Endothelial cell of umbilical vein (primary cell): ENCODE measurements at regions not wholly inside any gene's neighbourhood (a gene's known extent, or its start where the extent isn't known, plus 50 kb on each side); places are given as distances from the start of the nearest gene placed in this dataset.
"Not testable (repeated sequence)": the region's sequence is repeated elsewhere in the genome, so short reads cannot be mapped to it uniquely, and the experiment has no call there.

Source experiments
- BruUV-seq: library from RNA; stranded (reverse); fragments of 400-500 nt; replicated peaks from 2 replicates; lab custom pipeline; 2021; lab: Mats Ljungman, UMichigan
- CTCF ChIA-PET: fragments of 300-600, 350-600 bp; sonication (Branson Sonifier 250); formaldehyde crosslinking; loops from one replicate; lab custom pipeline; 2021; ENCODE audit warnings: antibody characterized with exemption, inconsistent platforms; lab: Charles Lee
- POLR2A ChIA-PET: fragments of 300-600, 350-600 bp; sonication (Branson Sonifier 250); formaldehyde crosslinking; loops from one replicate; lab custom pipeline; 2021; ENCODE audit warnings: antibody characterized with exemption, inconsistent platforms; lab: Charles Lee
- DNase-seq: peaks from one replicate; pipeline ENCODE4 v3.0.0-alpha.2; 2011; ENCODE audit warnings: low read depth, low spot score
- FAIRE-seq: peaks from 2 replicates; lab custom pipeline; 2011; peaks lifted over from hg19 to GRCh38; lab: Jason Lieb, UNC
- H2AFZ ChIP-seq: 2 replicates; pipeline ENCODE4 v1.6.0; 2012; ENCODE audit warnings: low read depth, low read length, control low read depth, inconsistent platforms
- H3K27ac ChIP-seq: 2 replicates; pipeline ENCODE4 v1.5.1; 2011; ENCODE audit warnings: low read depth, mild to moderate bottlenecking, control low read depth, low read length, moderate library complexity; ENCODE audit not compliant: insufficient read depth
- H3K27me3 ChIP-seq, 2 experiments: 2 replicates each; pipeline versions ENCODE4 v1.6.0 to v1.6.1; 2011; ENCODE audit warnings: low read length in 2 of 2, mixed read lengths in 1 of 2; ENCODE audit not compliant: control insufficient read depth in 2 of 2, insufficient read depth in 2 of 2
- H3K36me3 ChIP-seq, 2 experiments: 2 replicates in 1 of 2; 3 replicates in 1 of 2; pipeline ENCODE4 v1.5.1; 2011; ENCODE audit warnings: low read length in 2 of 2, mild to moderate bottlenecking in 1 of 2, moderate library complexity in 1 of 2; ENCODE audit not compliant: control insufficient read depth in 2 of 2, insufficient read depth in 2 of 2; ENCODE audit errors: extremely low read depth in 1 of 2
- H3K4me1 ChIP-seq: 3 replicates; pipeline ENCODE4 v1.5.1; 2011; ENCODE audit warnings: mild to moderate bottlenecking, low read length; ENCODE audit not compliant: control insufficient read depth, insufficient read depth; ENCODE audit errors: extremely low read depth
- H3K4me2 ChIP-seq: 2 replicates; pipeline ENCODE4 v1.6.1; 2011; ENCODE audit warnings: low read length, control low read depth, mixed read lengths; ENCODE audit not compliant: insufficient read depth
- H3K4me3 ChIP-seq, 3 experiments: fragments of 200-600 bp in 1 of 3; sonication (generic), shearing (Covaris generic) in 1 of 3; replicated peaks in 1 of 3; 2 replicates each; pipeline ENCODE4 v1.5.1; 2011 to 2016; ENCODE audit warnings: control low read depth in 3 of 3, low read length in 3 of 3, mild to moderate bottlenecking in 2 of 3, inconsistent platforms in 1 of 3, low read depth in 1 of 3, moderate library complexity in 1 of 3; ENCODE audit not compliant: insufficient read depth in 1 of 3
- H3K79me2 ChIP-seq: 2 replicates; pipeline ENCODE4 v1.6.0; 2012; ENCODE audit warnings: low read length, inconsistent platforms; ENCODE audit not compliant: control insufficient read depth, insufficient read depth
- H3K9ac ChIP-seq: replicated peaks from 2 replicates; pipeline ENCODE3; 2011; ENCODE audit warnings: low read length, control low read depth; ENCODE audit not compliant: insufficient read depth; ENCODE audit errors: extremely low read depth
- H3K9me1 ChIP-seq: replicated peaks from 3 replicates; pipeline ENCODE4 v1.6.0; 2011; ENCODE audit warnings: mild to moderate bottlenecking, low read length; ENCODE audit not compliant: control insufficient read depth, insufficient read depth; ENCODE audit errors: extremely low read depth
- H3K9me3 ChIP-seq: replicated peaks from 2 replicates; pipeline ENCODE4 v1.5.1; 2012; ENCODE audit warnings: low read length, inconsistent platforms; ENCODE audit not compliant: control insufficient read depth, insufficient read depth
- H4K20me1 ChIP-seq: replicated peaks from 2 replicates; pipeline ENCODE3; 2011; ENCODE audit warnings: mild to moderate bottlenecking, low read length; ENCODE audit not compliant: control insufficient read depth, insufficient read depth; ENCODE audit errors: extremely low read depth
- CTCF ChIP-seq, 2 donors: IDR thresholded peaks; 1 replicate in 1 of 2; 2 replicates in 1 of 2; pipeline ENCODE4 v1.5.1; 2011; ENCODE audit warnings: low read length in 2 of 2, mild to moderate bottlenecking in 2 of 2, moderate library complexity in 2 of 2, control low read depth in 1 of 2, inconsistent platforms in 1 of 2, low read depth in 1 of 2; ENCODE audit not compliant: insufficient read depth in 1 of 2; ENCODE audit errors: extremely low read depth in 1 of 2
- EZH2 ChIP-seq: IDR thresholded peaks from 2 replicates; pipeline ENCODE4 v1.6.1; 2012; ENCODE audit warnings: borderline replicate concordance, low read depth, mild to moderate bottlenecking, moderate library complexity, low read length, inconsistent platforms; ENCODE audit not compliant: severe bottlenecking
- FOS ChIP-seq: IDR thresholded peaks from 2 replicates; pipeline ENCODE4 v1.6.1; 2011; ENCODE audit warnings: mild to moderate bottlenecking, low read length, moderate library complexity, borderline replicate concordance; ENCODE audit not compliant: insufficient read depth
- GATA2 ChIP-seq: IDR thresholded peaks from 2 replicates; pipeline ENCODE4 v1.7.0; 2011; ENCODE audit warnings: low read depth, mild to moderate bottlenecking, moderate library complexity, mixed read lengths, low read length; ENCODE audit not compliant: insufficient read length, insufficient read depth
- JUN ChIP-seq: IDR thresholded peaks from 2 replicates; pipeline ENCODE4 v1.6.1; 2011; ENCODE audit warnings: borderline replicate concordance, low read depth; ENCODE audit not compliant: insufficient read length, insufficient read depth
- MAX ChIP-seq: IDR thresholded peaks from 2 replicates; pipeline ENCODE4 v1.6.1; 2011; ENCODE audit not compliant: insufficient read depth, insufficient read length
- MYC ChIP-seq: IDR thresholded peaks from one replicate; pipeline ENCODE4 v1.6.1; 2011; ENCODE audit warnings: mild to moderate bottlenecking, low read depth, low read length
- POLR2A ChIP-seq: IDR thresholded peaks from 2 replicates; pipeline ENCODE4 v1.6.1; 2012; ENCODE audit warnings: low read depth, mild to moderate bottlenecking, control low read depth, low read length
- POLR2AphosphoS5 ChIP-seq: IDR thresholded peaks from 2 replicates; pipeline ENCODE4 v1.6.1; 2012; ENCODE audit warnings: low read depth, mild to moderate bottlenecking, control low read depth, low read length, moderate library complexity; ENCODE audit not compliant: insufficient read depth
- dilution Hi-C: fragments of 300-500 bp; cut with MboI; formaldehyde crosslinking; loops from one replicate; pipeline ENCODE4 v1.15.0; 2019; ENCODE audit warnings: low sequenced_read_pairs; ENCODE audit not compliant: extremely low pct_ligation_motif_present
- intact Hi-C: fragments of 100-400 bp; cut with micrococcal nuclease; formaldehyde crosslinking; loops from one replicate; pipeline ENCODE4 v1.10.0; 2022

GRCh38 chr2:188695953-188696352, 278.2 kb upstream of the COL3A1 start:
- no peak for DNase-seq
- Histone ChIP-seq H3K4me1 (no peaks in the 10 kb centered on the region), H3K27me3 (no peaks in the 10 kb centered on the region), H3K9ac (no peak overlapping the region), H3K9me3 (no peaks in the 10 kb centered on the region), H4K20me1 (no peaks in the 10 kb centered on the region), H3K36me3 (no peaks in the 10 kb centered on the region), H2AFZ (no peak overlapping the region), H3K4me2 (no peak overlapping the region), H3K27ac (no peak overlapping the region), H3K9me1 (no peaks in the 10 kb centered on the region), H3K79me2 (no peaks in the 10 kb centered on the region), H3K4me3 (no peak overlapping the region)
- TF ChIP-seq POLR2AphosphoS5 (no peak), EZH2 (no peak), FOS (no peak), POLR2A (no peak), JUN (no peak), MAX (no peak), CTCF (IDR thresholded peaks at IDR 0.05; ENCODE audit: extremely low read depth in 1 of 2, insufficient read depth in 1 of 2, low read depth in 1 of 2, low read length in 2 of 2) (no peak), MYC (no peak), GATA2 (no peak)
- BruUV-seq: no TSS peak
- dilution Hi-C loops (no loop called here), intact Hi-C loops (no loop called here)
- FAIRE-seq: no peak
- CTCF ChIA-PET: no interaction called here
- POLR2A ChIA-PET: no interaction called here

GRCh38 chr2:188698151-188698550, 276.0 kb upstream of the COL3A1 start:
- H3K79me2 ChIP-seq, H2AFZ ChIP-seq, H3K36me3 ChIP-seq, H4K20me1 ChIP-seq, DNase-seq, H3K9me1 ChIP-seq, FAIRE-seq, intact Hi-C loops, H3K27me3 ChIP-seq, H3K9me3 ChIP-seq, BruUV-seq, H3K4me1 ChIP-seq, H3K27ac ChIP-seq, dilution Hi-C loops, H3K4me2 ChIP-seq, POLR2A ChIA-PET, H3K9ac ChIP-seq, H3K4me3 ChIP-seq: not testable (repeated sequence)
- CTCF ChIA-PET: interaction anchor here (1.0 kb wide), 1 partner anchor 9 kb away, joined by 3 read pairs; no protein-coding TSS in a partner anchor
